GM18511 (cell line): ENCODE measurements at regions not wholly inside any gene's neighbourhood (a gene's known extent, or its start where the extent isn't known, plus 50 kb on each side); places are given as distances from the start of the nearest gene placed in this dataset.

Experiments used
- ATAC-seq: cut with Tn5 transposase; IDR thresholded peaks from one replicate; pipeline ENCODE4 v1.9.1; 2021; ENCODE audit warnings: mild to moderate bottlenecking, moderate library complexity; ENCODE audit not compliant: unreplicated experiment

GRCh38 chr7:131964203-131964602 is 407.8 kb upstream of the PODXL start:
- ATAC-seq: no peak

DNA sequence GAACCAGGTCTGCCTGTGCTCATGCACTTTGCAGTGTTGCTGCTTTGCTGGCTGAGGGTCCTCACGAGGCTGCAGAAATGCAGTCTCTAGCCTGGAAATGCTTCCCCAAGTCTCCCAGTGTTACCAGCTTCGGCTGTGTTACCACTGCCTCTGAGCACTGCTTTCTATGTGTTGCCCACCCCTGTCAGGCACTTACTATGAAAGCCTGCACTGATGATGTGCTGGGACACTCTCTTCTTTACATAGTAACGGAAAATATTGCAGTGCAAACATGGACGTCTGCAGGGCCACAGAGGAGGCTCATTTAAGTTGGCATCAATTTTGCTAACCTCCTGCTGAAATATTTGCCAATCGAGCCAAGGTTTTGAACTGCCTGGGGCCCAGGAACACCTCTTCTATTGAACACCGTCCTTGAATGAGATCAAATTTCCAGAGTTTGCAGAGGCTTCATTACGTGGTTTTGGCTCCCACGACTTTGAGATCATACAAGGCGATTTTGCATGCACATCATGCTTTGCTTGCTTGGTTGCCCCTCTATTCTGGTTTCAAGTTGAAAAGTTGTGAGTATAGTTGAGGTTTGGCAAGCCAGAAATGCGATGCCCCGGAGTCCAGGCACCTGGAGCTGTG is 404.7 kb upstream of the PODXL start:
- ATAC-seq: no peak

- no peak for ATAC-seq
Observed at GRCh38 chr7:131959106-131959812, 402.8 kb upstream of the PODXL start.

DNA sequence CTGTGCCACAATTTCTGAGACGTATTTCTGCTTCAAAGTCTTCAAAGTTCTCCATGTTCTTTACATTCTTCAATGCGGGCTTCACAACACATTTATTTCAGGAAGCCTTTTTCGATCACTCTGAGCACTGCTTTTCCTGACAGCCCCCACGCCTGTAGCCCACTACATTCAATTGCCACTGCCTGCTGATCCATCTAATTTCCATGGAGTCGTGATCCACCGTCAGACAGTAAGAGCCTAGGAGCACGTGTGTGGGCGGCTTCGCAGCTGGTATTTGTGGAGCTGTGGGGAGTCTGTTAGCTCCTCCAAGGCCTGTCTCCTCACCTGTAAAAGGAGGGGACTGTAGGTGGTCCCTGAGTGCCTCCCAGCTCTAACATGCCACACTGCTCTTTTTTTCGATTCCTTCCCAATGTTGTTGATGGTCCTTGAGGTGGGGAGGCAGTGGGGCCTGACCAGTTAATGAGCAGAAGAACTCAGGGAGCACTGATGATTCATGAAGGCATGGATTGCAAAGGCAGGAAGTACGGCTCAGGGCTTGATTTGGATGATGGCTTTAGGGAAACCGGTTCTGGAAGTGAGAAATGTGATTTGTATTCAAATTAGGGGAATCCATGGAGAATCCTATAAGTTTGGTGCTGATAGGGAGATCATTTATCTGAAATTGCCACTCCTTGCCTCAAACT is 401.1 kb upstream of the PODXL start:
- no peak for ATAC-seq

DNA sequence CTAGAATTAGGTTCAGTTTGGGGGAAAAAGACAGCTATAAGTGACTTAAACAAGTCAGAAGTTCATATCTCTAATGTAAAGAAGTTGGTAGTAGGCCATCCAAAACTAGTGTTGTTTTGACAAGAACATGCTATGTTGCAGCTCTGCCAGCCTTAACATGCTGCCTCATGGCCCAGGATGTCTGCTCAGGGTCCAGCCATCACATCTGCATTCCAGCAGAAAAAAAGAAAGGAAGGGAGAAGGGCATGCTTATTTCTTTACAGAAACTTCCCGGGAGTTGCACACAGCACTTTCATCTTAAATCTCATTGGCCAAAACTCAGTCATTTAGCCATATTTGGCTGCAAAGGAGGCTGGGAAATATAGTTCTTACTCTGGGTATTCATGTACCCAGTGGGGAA is 400.4 kb upstream of the PODXL start:
- ATAC-seq: no peak

DNA sequence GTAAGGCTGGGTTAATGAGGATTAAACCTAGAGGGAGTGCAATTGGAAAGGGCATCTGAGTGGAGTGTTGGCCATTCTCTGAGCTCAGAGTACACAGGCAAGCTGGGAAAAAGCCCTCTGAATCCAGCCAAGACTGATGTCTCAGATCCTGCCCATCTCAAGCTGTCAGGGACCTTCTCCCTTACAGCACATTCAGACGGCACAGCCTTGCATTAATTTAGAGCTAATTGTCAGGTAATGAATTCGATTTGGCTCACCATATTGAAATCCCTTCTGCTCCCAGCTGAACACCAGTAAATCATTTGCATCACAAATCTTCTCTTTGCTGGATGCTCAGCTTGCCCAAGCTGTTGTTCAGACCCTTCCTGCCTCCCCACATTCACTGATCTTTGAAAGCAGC is 399.3 kb upstream of the PODXL start:
- ATAC-seq: no peak

DNA sequence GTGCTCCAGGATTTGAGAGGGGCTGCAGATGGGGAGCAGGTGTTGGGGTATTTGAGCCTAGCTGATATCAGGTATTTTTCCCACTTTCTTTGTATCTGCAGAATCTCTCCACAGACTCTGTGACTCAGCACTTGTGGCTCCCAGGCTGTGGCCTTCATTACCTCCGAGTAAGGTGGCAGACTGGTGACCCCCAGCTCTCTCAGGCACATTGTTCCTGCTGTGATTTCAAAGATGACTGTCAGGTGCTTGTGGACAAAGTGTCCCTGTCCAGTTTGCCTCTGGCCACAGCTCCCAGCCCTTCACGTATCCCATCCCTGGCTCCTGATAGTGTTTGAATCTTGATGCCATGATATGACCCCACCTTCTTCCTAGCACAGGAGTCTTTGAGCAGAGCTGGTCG is 396.8 kb upstream of the PODXL start:
- no peak for ATAC-seq

GRCh38 chr7:131952365-131952764 is 395.9 kb upstream of the PODXL start:
- ATAC-seq: no peak

GRCh38 chr7:131950758-131951157 is 394.3 kb upstream of the PODXL start:
- ATAC-seq: no peak

- no peak for ATAC-seq
Observed at GRCh38 chr7:131949659-131950058, 393.2 kb upstream of the PODXL start.

DNA sequence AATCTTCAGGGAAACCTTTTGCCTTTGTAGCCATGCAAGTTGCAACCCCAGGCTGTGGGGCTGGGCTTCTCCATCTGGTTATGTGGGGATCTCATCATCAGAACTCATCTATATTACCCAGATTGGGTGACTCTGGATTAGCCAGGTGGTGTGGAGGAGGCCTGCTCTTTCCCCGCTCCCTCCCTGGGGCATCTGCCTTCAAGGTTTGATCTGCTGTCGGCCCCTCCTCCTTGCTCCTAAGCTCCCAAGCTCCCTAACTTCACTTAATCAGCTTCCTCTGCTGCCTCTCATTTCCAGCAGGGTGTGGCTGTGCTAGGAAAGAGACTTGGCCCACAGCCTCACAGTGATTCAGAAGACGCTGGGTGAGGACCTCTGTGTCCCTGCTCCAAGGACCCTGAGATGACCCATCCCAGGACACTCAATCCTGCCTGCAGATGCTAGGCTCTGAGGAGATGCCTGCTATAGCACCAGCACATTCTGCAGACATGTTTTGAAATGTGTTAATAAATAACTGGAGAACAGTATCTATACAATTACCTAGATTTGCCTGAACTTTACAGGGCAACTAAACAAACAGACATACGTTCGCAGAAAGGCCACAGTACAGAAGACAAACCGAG is 392.1 kb upstream of the PODXL start:
- no peak for ATAC-seq

DNA sequence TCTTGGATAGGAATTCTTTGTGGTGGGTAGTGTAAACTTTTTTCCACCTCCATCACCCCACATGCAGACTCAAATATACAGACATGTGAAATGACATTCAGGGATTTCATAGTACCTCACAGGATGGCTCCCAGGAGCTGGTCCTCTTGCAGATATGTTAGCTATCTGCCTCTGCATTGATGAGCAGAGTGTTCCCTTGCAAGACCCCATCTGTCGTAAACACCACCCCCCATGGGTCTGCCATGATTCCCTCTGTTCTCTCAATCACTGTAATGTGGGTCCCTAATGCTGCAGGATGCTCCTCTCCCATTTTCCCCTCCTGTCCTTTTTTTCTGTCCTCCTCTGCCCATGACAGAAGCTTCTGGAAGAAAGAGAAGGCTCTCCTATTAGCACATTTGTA is 391.2 kb upstream of the PODXL start:
- ATAC-seq: no peak

DNA sequence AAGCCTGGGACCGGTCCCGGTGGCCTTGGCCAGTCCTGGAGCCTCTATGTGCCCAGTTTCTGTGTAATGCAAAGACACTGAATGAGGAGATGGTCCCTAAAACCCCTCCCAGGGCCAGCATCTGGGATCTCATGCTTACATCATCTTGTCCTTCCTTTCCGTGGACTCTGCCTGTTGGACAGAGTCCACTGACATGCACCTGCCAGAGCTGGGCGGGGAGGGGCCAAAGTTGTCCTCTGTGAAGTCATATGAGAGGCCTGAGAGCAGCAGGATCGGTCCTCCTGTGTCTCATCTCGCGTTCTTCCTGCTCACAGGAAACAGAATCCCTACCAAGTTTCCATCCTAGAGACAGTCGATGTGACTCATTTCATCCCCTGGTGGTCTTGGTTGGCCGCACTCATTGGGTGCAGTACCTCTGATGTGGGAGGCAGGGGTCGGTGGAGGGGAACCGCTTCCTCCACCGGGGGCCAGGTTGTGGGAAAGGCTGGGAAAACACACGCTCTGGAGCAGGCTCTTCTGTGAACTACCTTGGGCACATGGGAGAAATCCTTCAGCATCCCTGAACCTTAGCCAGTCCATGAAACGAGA is 389.6 kb upstream of the PODXL start:
- no peak for ATAC-seq

DNA sequence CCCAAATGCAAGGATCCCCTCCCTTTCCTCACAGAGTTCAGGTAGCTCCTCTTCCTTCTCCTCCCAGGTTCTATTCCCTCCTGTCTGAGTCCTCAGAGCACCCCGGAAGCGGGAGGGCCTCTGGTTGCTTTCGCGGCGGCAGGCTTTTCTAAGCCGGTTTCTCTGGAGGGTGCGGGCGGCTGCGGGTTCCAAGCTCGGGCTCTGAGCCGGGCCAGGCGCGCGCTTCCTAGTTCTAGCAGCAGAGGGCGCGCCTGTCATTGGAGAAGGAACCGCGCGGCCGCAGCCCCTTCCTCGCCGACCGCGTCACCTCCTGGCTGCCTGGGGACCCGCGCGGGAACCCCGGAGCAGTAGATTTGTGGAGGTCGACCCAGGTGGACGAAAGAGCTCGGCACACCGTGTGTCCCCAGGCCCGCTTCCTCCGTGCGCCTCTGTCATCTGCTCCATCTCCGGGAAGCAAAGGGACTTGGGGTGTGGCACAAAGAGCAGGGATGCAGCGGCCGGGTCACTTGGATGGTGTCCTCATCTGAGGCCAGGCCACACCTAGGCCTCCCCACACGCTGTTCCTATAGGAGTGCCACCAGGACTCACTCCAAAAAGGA is 389.0 kb upstream of the PODXL start:
- ATAC-seq: peak; percentile 68

GRCh38 chr7:131944556-131945069 is 388.2 kb upstream of the PODXL start:
- no peak for ATAC-seq

DNA sequence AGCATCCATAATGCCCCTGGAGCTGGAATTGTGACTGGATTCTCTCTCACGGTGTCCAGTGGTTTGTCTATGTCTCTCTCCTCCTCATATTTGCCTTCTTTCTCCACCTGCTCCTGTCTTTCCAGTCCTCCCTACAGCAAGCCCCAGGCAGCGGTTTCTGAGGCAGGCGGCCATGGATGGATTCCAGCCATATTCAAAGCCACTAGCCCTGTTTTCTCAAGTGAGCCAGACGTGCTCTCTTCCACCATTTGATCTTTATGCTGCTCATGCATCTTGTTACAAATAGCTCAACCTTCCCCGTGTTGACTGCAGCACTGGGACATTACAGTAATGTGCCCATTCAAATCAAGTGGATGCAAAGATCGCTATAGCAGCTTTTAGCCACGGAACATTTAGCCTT is 387.2 kb upstream of the PODXL start:
- no peak for ATAC-seq

DNA sequence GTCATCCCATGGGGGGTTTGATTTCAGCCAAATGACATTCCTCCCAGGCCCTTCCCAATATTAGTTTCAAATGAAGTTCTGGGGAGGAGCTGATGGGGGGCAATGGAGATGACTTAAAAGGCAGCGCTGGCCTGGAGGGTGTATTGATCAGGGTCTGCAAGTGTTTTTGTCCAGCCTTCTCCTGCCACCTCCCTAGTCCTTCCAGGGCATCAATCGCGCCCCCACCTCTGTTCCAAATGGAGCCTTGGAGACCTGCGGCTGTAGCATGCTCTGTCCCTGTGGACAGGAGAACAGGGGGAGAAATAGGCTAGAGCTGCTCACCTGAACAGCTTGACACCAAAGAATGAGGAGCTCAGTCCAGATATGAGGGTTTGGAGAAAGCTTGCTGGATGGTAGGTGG is 386.8 kb upstream of the PODXL start:
- no peak for ATAC-seq

DNA sequence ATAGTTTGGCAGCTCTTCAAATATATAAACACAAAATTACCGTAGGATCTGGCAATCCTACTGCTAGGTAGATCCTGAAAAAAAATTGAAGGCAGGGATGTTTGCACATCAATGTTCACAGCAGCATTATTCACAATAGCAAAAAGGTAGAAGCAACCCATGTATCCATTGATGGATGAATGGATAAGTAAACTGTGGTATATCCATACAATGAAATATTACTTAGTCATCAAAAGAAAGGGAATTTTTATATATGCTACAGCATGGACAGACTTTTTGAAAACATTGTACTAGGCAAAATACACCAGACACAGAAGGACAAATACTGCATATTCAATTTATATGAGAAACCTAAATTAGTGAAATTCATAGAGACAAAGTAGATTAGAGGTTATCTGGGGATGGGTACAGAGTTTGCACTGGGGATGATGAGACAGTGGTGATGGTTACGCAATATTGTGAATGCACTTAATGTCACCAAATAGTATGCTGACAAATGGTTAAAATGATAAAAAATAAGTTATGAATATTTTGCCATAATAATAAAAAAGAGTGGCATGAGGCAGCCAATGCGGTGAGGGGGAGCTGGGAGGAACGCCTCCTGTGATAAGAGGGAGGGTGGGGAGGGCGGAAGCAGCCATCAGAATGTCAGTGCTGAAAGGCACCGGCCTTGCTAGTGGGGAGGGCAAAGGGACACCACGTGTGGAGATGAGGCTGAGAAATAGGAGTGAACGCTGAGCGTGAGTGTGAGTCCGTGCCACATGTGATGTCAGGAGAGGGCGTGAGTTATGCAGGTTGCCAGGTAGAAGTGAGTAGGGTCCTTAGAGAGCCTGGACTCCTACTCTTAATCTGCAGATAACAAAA is 386.1 kb upstream of the PODXL start:
- ATAC-seq: no peak

- no peak for ATAC-seq
Observed at GRCh38 chr7:131941291-131941690, 384.9 kb upstream of the PODXL start.

- ATAC-seq: no peak
Observed at GRCh38 chr7:131940621-131941165, 384.3 kb upstream of the PODXL start.
